GM12875 (cell line): ENCODE measurements at regions not wholly inside any gene's neighbourhood (a gene's known extent, or its start where the extent isn't known, plus 50 kb on each side); places are given as distances from the start of the nearest gene placed in this dataset.

Experiments used
- H3K4me3 ChIP-seq: one replicate; pipeline ENCODE4 v1.5.1; 2011; ENCODE audit warnings: low read depth, low read length, control low read depth
- TF ChIP-seq, protein P1 (sequence below): IDR thresholded peaks from 2 replicates; pipeline ENCODE4 v1.5.1; 2011; ENCODE audit warnings: low read depth, mild to moderate bottlenecking, control low read depth, inconsistent platforms, low read length, moderate library complexity, borderline replicate concordance; ENCODE audit not compliant: insufficient read depth

- TF ChIP-seq, protein P1, sequence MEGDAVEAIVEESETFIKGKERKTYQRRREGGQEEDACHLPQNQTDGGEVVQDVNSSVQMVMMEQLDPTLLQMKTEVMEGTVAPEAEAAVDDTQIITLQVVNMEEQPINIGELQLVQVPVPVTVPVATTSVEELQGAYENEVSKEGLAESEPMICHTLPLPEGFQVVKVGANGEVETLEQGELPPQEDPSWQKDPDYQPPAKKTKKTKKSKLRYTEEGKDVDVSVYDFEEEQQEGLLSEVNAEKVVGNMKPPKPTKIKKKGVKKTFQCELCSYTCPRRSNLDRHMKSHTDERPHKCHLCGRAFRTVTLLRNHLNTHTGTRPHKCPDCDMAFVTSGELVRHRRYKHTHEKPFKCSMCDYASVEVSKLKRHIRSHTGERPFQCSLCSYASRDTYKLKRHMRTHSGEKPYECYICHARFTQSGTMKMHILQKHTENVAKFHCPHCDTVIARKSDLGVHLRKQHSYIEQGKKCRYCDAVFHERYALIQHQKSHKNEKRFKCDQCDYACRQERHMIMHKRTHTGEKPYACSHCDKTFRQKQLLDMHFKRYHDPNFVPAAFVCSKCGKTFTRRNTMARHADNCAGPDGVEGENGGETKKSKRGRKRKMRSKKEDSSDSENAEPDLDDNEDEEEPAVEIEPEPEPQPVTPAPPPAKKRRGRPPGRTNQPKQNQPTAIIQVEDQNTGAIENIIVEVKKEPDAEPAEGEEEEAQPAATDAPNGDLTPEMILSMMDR, result no peak
- H3K4me3 ChIP-seq, result no peak overlapping the region
Measured at GRCh38 chr15:91528801-91529200, 324.7 kb upstream of the SLCO3A1 start.

GRCh38 chr15:91529534-91529933, 324.0 kb upstream of the SLCO3A1 start:
- no peak overlapping the region for H3K4me3 ChIP-seq
- TF ChIP-seq, protein P1, result no peak

DNA sequence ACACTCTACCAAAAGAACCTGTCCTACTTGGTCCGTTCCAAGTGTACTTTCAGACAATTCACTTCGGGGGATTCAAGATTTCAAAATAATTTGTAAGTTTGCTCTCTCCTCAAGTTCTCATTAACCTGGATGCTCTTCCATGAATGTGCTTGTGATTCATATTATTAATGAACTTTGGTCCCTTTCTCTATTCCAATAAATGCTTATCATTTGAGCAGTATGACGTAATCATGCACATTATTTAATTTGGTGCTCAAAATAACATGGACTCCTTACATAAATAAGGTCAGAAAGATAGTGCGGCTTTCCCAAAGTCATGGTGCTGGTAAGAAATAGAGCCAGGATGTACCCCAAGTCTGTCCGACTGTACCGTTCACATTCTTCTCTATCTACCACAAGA, 323.2 kb upstream of the SLCO3A1 start:
- TF ChIP-seq, protein P1, result no peak
- no peak overlapping the region for H3K4me3 ChIP-seq

DNA sequence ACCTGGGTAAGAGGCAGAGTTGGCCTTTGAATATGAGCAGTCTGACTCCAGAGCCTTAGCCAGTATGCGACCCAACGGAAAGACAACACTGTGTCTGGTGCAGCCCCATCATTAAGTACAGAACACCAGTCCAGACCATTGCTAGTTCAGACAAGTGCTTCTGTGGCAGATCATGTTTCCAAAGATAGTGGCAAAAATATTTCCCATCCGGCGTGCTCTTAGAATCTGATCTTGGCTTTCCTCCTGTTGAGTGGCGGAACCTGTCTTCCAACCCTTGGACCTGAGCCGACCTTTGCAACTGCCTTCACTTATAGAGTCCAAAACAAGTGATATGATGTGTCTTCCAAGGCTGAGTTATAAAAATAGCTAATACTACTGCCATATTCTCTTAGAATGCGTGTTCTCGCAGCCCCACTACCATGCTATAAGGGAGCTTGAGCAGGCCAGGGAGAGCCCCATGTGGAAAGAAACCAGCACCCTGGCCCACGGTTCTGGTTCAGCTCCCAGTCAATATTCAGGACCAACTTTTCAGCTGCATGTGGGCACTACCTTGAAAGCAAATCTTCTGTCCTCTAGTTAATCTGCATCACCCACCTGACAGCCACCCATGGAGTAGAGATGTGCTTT, 322.4 kb upstream of the SLCO3A1 start:
- no peak overlapping the region for H3K4me3 ChIP-seq
- TF ChIP-seq, protein P1, result no peak

DNA sequence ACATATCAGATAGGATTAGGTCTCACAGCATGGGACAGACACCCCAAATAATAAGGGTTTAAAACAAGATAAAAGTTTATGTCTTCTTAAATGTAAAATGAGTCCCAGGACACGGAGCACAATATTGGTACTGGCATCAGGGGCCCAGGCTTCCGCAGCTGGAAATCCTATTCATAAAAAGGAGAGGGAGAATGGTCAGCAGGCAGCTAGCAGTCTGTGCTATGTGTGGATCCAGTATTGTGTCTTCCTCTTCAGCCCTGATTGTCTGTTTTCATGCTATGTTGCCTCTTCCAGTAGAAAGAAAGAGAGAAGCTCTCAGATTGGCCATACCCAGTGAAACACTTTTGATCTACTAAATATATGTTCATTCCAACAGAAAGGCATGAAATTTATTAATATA, 319.3 kb upstream of the SLCO3A1 start:
- TF ChIP-seq, protein P1, result no peak
- no peak overlapping the region for H3K4me3 ChIP-seq

GRCh38 chr15:91534976-91535375, 318.5 kb upstream of the SLCO3A1 start:
- no peak overlapping the region for H3K4me3 ChIP-seq
- TF ChIP-seq, protein P1, result no peak

DNA sequence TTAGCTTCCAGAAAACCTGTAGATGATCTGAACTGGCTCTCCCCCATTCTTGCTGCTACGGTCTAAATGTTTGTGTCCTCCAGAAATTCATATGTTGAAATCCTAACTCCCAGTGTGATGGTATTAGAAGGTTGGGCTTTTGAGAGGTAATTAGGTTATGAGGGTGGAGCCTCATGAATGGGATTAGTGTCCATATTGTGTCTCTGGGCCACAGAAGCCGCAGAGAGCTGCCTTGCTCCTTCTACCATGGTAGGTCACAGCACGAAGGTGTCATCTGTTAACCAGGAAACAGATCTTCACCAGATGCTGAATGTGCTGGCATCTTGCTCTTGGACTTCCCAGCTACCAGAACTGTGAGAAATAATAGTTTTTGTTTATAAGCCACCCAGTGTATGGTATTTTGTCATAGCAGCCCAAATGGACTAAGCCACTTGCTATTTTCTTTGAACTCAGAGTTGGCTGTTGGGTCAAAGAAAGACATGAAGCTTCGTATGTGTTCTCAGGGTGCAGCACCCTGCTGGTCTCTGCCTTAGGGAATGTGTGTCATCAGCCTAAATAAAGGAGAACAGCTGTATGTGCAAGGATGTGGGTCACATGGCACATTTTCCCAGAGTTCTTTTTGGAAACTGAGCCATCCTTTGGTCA, 317.5 kb upstream of the SLCO3A1 start:
- TF ChIP-seq, protein P1, result no peak
- H3K4me3 ChIP-seq, result no peak overlapping the region
